ENCODE measurements at regions not wholly inside any gene's neighbourhood (a gene's known extent, or its start where the extent isn't known, plus 50 kb on each side); places are given as distances from the start of the nearest gene placed in this dataset.
A peak's percentile ranks its signal among the peaks of the same experiment; 100 is the strongest.

GRCh38 chr15:66959875-66960274 lies 105.5 kb upstream of the SMAD3 start:
- no peak overlapping the region; the same call in 1 of the 2 replicates for H3K4ac ChIP-seq (ENCODE audit: low read depth, low read length)
- H3K27ac ChIP-seq (ENCODE audit: insufficient read depth, low read length), result no peak overlapping the region
- H2AK5ac ChIP-seq (ENCODE audit: low read depth, low read length), result peak overlapping the region; percentile 50; the same call in 1 of the 2 replicates
- no peak overlapping the region for H3K14ac ChIP-seq (replicated peaks; ENCODE audit: low read depth, low read length)
- H2BK120ac ChIP-seq (ENCODE audit: low read depth, low read length), result no peak overlapping the region
- H2BK5ac ChIP-seq (ENCODE audit: low read depth, low read length, poor library complexity, severe bottlenecking), result no peak overlapping the region
- ChIA-PET POLR2A (ENCODE audit: unreplicated experiment) (no interaction called here), CTCF (interaction anchor here (0.7 kb wide), 1 partner anchor 587 kb away, joined by 3 read pairs; no protein-coding TSS in a partner anchor)
- ATAC-seq (ENCODE audit: low read depth) (no peak), DNase-seq (no peak)
- H2BK20ac ChIP-seq (ENCODE audit: low read depth, low read length), result no peak overlapping the region
- no peaks in the 10 kb centered on the region; the same call in 1 of the 2 replicates for H4K20me1 ChIP-seq (ENCODE audit: insufficient read depth, low read length)
- H3K27me3 ChIP-seq (ENCODE audit: control insufficient read depth, insufficient read depth, low read length), result peaks cover 5% of the 10 kb centered on the region
- no peak overlapping the region for H3K4me3 ChIP-seq (ENCODE audit: insufficient read depth, low read depth, low read length)
- H3K18ac ChIP-seq (ENCODE audit: low read depth, low read length), result no peak overlapping the region
- WGBS, 2 experiments (ENCODE audit: extremely low coverage in 2 of 2, insufficient read length in 1 of 2), result no CpG with 5 or more reads among the region's 3 CpGs
- no peak overlapping the region for H3K9ac ChIP-seq (ENCODE audit: low read depth, low read length)
- no peak overlapping the region for H2AFZ ChIP-seq (replicated peaks; ENCODE audit: low read length, poor library complexity)
- peaks cover 11% of the 10 kb centered on the region; the same call in 1 of the 2 replicates for H3K9me1 ChIP-seq (ENCODE audit: insufficient read depth, low read length)
- intact Hi-C loops (cut with micrococcal nuclease) (no loop called here), dilution Hi-C loops (cut with HindIII; ENCODE audit: low sequenced_read_pairs, unreplicated experiment) (no loop called here), in situ Hi-C loops (cut with MboI; ENCODE audit: low sequenced_read_pairs) (no loop called here)
- H4K5ac ChIP-seq (ENCODE audit: low read depth, low read length), result no peak overlapping the region
- TF ChIP-seq SMC3 (IDR thresholded peaks at IDR 0.05; ENCODE audit: low read depth, low read length) (no peak), RCOR1 (IDR thresholded peaks at IDR 0.05; ENCODE audit: insufficient replicate concordance, low read length) (no peak), FOS (IDR thresholded peaks at IDR 0.05; ENCODE audit: low read depth, low read length) (no peak), CHD1 (IDR thresholded peaks at IDR 0.05; ENCODE audit: low read depth, low read length) (no peak), CTCF (conservative IDR thresholded peaks at IDR 0.05; ENCODE audit: low read depth, low read length) (no peak), NFE2L2 (IDR thresholded peaks at IDR 0.05; ENCODE audit: low read depth, low read length) (no peak), RAD21 (IDR thresholded peaks at IDR 0.05; ENCODE audit: low read length) (no peak), MAZ (IDR thresholded peaks at IDR 0.05; ENCODE audit: borderline replicate concordance, low read depth, low read length) (no peak), BHLHE40 (IDR thresholded peaks at IDR 0.05; ENCODE audit: low read depth, low read length) (no peak), RFX5 (IDR thresholded peaks at IDR 0.05; ENCODE audit: low read depth, low read length) (no peak)
- H3K56ac ChIP-seq (ENCODE audit: extremely low read depth, insufficient read depth, low read length), result no peak overlapping the region
- no peaks in the 10 kb centered on the region for H3K36me3 ChIP-seq (ENCODE audit: control insufficient read depth, insufficient read depth, low read length)
- peaks cover 3% of the 10 kb centered on the region; the same call in 1 of the 2 replicates for H3K4me1 ChIP-seq (ENCODE audit: control insufficient read depth, insufficient read depth, low read length)
- no TSS peak for BruUV-seq (replicated peaks)
- no peak overlapping the region for H3K23ac ChIP-seq (ENCODE audit: low read depth, low read length)
- no peak overlapping the region for H3K4me2 ChIP-seq (ENCODE audit: low read depth, low read length)
- no peaks in the 10 kb centered on the region for H3K79me1 ChIP-seq (ENCODE audit: low read depth in 1 of 2, low read length in 2 of 2)
- H2BK15ac ChIP-seq (ENCODE audit: low read depth, low read length), result no peak overlapping the region
- H4K91ac ChIP-seq (ENCODE audit: insufficient read depth, low read depth, low read length), result no peak overlapping the region
- peak overlapping the region; percentile 34 for H2AK9ac ChIP-seq (replicated peaks; ENCODE audit: low read depth, low read length, poor library complexity)
- H4K8ac ChIP-seq (ENCODE audit: low read depth in 2 of 2, low read length in 2 of 2), result no peak overlapping the region
- H3K9me3 ChIP-seq (ENCODE audit: control insufficient read depth, insufficient read depth, low read length), result no peaks in the 10 kb centered on the region
